ENCODE measurements at regions not wholly inside any gene's neighbourhood (a gene's known extent, or its start where the extent isn't known, plus 50 kb on each side); places are given as distances from the start of the nearest gene placed in this dataset.

DNA sequence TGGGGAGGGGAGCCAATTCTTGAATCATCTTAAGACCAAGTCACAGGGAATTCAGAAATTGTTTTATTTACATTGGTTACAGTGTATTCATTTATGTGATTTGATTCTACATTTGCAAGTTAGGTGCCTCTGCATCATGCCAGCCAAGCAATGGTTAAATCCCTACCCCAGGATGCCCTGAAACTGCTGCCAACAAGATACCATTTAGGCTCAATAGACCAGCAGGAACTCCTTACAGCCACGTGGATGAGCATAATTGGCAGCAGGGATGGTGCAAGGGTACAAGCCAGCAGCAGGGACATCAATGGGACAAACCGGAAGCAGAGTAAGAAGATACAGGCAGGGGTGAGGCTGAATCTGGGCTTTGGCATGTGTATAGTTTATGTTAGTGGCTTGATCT, 72.4 kb upstream of the NBEA start:
- DNase-seq (ENCODE audit: unreplicated experiment), result no peak
- no peak overlapping the region for H3K27ac Mint-ChIP-seq (ENCODE audit: low read depth, unreplicated experiment)
- intact Hi-C loops (cut with micrococcal nuclease), result no loop called here

DNA sequence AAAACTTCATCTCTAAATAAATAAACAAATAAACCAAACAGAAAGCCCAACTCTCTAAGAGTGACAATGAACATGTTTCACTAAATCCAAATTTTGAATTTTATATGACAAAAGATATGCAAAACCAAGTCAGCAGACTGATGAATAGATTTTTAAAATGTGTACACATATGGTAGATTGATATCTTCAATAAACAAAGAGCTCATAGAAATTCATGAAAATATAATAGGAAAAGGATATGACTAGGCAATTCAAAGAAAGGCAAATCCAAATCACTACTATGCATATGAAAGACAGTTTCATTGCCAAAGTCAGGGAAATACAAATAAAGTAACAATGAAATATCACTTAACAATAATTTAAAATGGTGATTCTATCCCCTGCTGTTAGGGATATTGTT, 63.7 kb upstream of the NBEA start:
- H3K4me3 Mint-ChIP-seq (ENCODE audit: unreplicated experiment), result no peak overlapping the region
- H3K27ac Mint-ChIP-seq (ENCODE audit: low read depth, unreplicated experiment), result no peak overlapping the region
- intact Hi-C loops (cut with micrococcal nuclease), result no loop called here
- CTCF ChIA-PET, result no interaction called here
- POLR2A ChIA-PET, result no interaction called here
- H3K9me3 Mint-ChIP-seq (ENCODE audit: unreplicated experiment), result peaks cover 7% of the 10 kb centered on the region
- no peak for DNase-seq (ENCODE audit: unreplicated experiment)
- H3K36me3 Mint-ChIP-seq (ENCODE audit: insufficient read depth, unreplicated experiment), result no peaks in the 10 kb centered on the region
- no peaks in the 10 kb centered on the region for H3K4me1 Mint-ChIP-seq (ENCODE audit: insufficient read depth, unreplicated experiment)
- H3K27me3 Mint-ChIP-seq (ENCODE audit: insufficient read depth, unreplicated experiment), result no peaks in the 10 kb centered on the region
- no TSS peak for BruUV-seq (replicated peaks)
- TF ChIP-seq, protein P1, sequence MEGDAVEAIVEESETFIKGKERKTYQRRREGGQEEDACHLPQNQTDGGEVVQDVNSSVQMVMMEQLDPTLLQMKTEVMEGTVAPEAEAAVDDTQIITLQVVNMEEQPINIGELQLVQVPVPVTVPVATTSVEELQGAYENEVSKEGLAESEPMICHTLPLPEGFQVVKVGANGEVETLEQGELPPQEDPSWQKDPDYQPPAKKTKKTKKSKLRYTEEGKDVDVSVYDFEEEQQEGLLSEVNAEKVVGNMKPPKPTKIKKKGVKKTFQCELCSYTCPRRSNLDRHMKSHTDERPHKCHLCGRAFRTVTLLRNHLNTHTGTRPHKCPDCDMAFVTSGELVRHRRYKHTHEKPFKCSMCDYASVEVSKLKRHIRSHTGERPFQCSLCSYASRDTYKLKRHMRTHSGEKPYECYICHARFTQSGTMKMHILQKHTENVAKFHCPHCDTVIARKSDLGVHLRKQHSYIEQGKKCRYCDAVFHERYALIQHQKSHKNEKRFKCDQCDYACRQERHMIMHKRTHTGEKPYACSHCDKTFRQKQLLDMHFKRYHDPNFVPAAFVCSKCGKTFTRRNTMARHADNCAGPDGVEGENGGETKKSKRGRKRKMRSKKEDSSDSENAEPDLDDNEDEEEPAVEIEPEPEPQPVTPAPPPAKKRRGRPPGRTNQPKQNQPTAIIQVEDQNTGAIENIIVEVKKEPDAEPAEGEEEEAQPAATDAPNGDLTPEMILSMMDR (IDR thresholded peaks at IDR 0.05; ENCODE audit: unreplicated experiment), result no peak

More for the DNA sequence above, 72.4 kb upstream of the NBEA start:
- CTCF ChIA-PET, result no interaction called here
- POLR2A ChIA-PET, result no interaction called here
- Mint-ChIP-seq H3K4me3 (ENCODE audit: unreplicated experiment) (no peak overlapping the region), H3K36me3 (ENCODE audit: insufficient read depth, unreplicated experiment) (no peaks in the 10 kb centered on the region), H3K27me3 (ENCODE audit: insufficient read depth, unreplicated experiment) (no peaks in the 10 kb centered on the region), H3K4me1 (ENCODE audit: insufficient read depth, unreplicated experiment) (no peaks in the 10 kb centered on the region), H3K9me3 (ENCODE audit: unreplicated experiment) (peaks cover 4% of the 10 kb centered on the region)
- BruUV-seq (replicated peaks), result no TSS peak
- TF ChIP-seq, protein P1 (IDR thresholded peaks at IDR 0.05; ENCODE audit: unreplicated experiment), result no peak

DNA sequence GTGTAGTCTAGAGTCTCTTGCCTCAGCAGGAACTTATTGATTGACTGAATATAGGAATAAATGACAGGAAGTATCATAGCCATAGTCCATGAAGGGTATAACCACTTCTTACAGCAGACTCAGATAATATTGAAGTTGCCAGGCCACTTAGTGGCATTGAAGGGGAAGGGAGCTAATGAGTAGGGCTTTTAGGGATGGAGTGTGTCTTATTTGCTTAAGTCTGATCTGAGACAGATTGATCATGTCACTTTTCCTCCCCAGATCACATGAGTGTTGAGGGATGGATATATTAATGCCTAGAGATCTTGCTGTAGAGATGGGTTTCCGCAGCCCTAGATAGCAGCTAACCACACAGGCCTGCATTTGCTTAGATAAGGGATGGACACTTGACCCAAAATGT, 62.2 kb upstream of the NBEA start:
- peaks cover 2% of the 10 kb centered on the region for H3K9me3 Mint-ChIP-seq (ENCODE audit: unreplicated experiment)
- ChIA-PET CTCF (no interaction called here), POLR2A (no interaction called here)
- intact Hi-C loops (cut with micrococcal nuclease), result no loop called here
- no TSS peak for BruUV-seq (replicated peaks)
- H3K4me1 Mint-ChIP-seq (ENCODE audit: insufficient read depth, unreplicated experiment), result no peaks in the 10 kb centered on the region
- H3K4me3 Mint-ChIP-seq (ENCODE audit: unreplicated experiment), result no peak overlapping the region
- TF ChIP-seq, protein P1 (IDR thresholded peaks at IDR 0.05; ENCODE audit: unreplicated experiment), result no peak
- no peaks in the 10 kb centered on the region for H3K27me3 Mint-ChIP-seq (ENCODE audit: insufficient read depth, unreplicated experiment)
- no peak for DNase-seq (ENCODE audit: unreplicated experiment)
- H3K27ac Mint-ChIP-seq (ENCODE audit: low read depth, unreplicated experiment), result no peak overlapping the region
- H3K36me3 Mint-ChIP-seq (ENCODE audit: insufficient read depth, unreplicated experiment), result no peaks in the 10 kb centered on the region

DNA sequence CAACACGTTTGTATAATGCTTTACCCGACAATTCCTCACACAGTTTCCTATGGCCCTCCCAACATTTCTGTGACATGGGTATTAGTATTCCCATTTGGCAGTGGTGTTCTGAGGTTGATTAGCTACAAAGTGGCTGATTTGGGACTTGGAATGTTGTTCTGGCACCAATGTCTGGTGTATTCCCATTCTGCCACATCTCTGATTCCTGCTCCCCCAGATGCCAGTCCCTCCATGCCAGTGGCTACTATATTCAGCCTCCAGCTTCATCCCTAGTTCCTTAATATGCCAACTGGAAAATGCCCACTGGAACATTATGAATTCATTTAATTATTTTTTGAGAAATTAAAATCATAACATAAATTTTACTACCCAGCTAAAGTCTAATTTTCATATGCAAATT, 60.6 kb upstream of the NBEA start:
- Mint-ChIP-seq H3K4me1 (ENCODE audit: insufficient read depth, unreplicated experiment) (no peaks in the 10 kb centered on the region), H3K27ac (ENCODE audit: low read depth, unreplicated experiment) (no peak overlapping the region), H3K36me3 (ENCODE audit: insufficient read depth, unreplicated experiment) (no peaks in the 10 kb centered on the region), H3K27me3 (ENCODE audit: insufficient read depth, unreplicated experiment) (no peaks in the 10 kb centered on the region), H3K4me3 (ENCODE audit: unreplicated experiment) (no peak overlapping the region), H3K9me3 (ENCODE audit: unreplicated experiment) (no peaks in the 10 kb centered on the region)
- TF ChIP-seq, protein P1 (IDR thresholded peaks at IDR 0.05; ENCODE audit: unreplicated experiment), result no peak
- ChIA-PET CTCF (no interaction called here), POLR2A (no interaction called here)
- intact Hi-C loops (cut with micrococcal nuclease), result no loop called here
- no peak for DNase-seq (ENCODE audit: unreplicated experiment)
- no TSS peak for BruUV-seq (replicated peaks)

Measured in MCF 10A (cell line).